HG02970 (cell line): ENCODE measurements at regions not wholly inside any gene's neighbourhood (a gene's known extent, or its start where the extent isn't known, plus 50 kb on each side); places are given as distances from the start of the nearest gene placed in this dataset.
"Not testable (repeated sequence)": the region's sequence is repeated elsewhere in the genome, so short reads cannot be mapped to it uniquely, and the experiment has no call there.

ENCODE experiments used
- ATAC-seq: cut with Tn5 transposase; IDR thresholded peaks from one replicate; pipeline ENCODE4 v1.9.1; 2021; ENCODE audit warnings: mild to moderate bottlenecking, moderate library complexity, moderate number of reproducible peaks; ENCODE audit not compliant: unreplicated experiment, low FRiP score

GRCh38 chr9:82115331-82115730, 126.8 kb downstream of the SPATA31D1 start:
- ATAC-seq, result no peak

GRCh38 chr9:82115900-82116299, 127.3 kb downstream of the SPATA31D1 start:
- no peak for ATAC-seq

GRCh38 chr9:82116556-82116955, 128.0 kb downstream of the SPATA31D1 start:
- ATAC-seq, result no peak

GRCh38 chr9:82117026-82117811, 128.6 kb downstream of the SPATA31D1 start:
- ATAC-seq, result no peak

- no peak for ATAC-seq
Observed at GRCh38 chr9:82122731-82123130, 134.2 kb downstream of the SPATA31D1 start.

- no peak for ATAC-seq
Observed at GRCh38 chr9:82124090-82124489, 135.5 kb downstream of the SPATA31D1 start.

- ATAC-seq, result no peak
Observed at GRCh38 chr9:82126256-82126655, 137.7 kb downstream of the SPATA31D1 start.

GRCh38 chr9:82127465-82127864, 138.9 kb downstream of the SPATA31D1 start:
- no peak for ATAC-seq

GRCh38 chr9:82128011-82128696, 139.6 kb downstream of the SPATA31D1 start:
- peak; percentile 49 for ATAC-seq

GRCh38 chr9:82129708-82130107, 141.1 kb downstream of the SPATA31D1 start:
- ATAC-seq, result no peak

GRCh38 chr9:82130331-82131042, 141.9 kb downstream of the SPATA31D1 start:
- no peak for ATAC-seq

- ATAC-seq, result no peak
Observed at GRCh38 chr9:82131072-82131471, 142.5 kb downstream of the SPATA31D1 start.

- ATAC-seq, result no peak
Observed at GRCh38 chr9:82132024-82132423, 143.5 kb downstream of the SPATA31D1 start.

- ATAC-seq, result no peak
Observed at GRCh38 chr9:82134010-82134409, 145.4 kb downstream of the SPATA31D1 start.

GRCh38 chr9:82135106-82135505, 146.5 kb downstream of the SPATA31D1 start:
- no peak for ATAC-seq

GRCh38 chr9:82138081-82138480, 149.5 kb downstream of the SPATA31D1 start:
- not testable (repeated sequence) for ATAC-seq

- ATAC-seq, result no peak
Observed at GRCh38 chr9:82140471-82140870, 151.9 kb downstream of the SPATA31D1 start.

GRCh38 chr9:82144803-82145202, 156.2 kb downstream of the SPATA31D1 start:
- no peak for ATAC-seq

GRCh38 chr9:82146677-82147076, 158.1 kb downstream of the SPATA31D1 start:
- ATAC-seq, result no peak

- ATAC-seq, result no peak
Observed at GRCh38 chr9:82147798-82148425, 159.3 kb downstream of the SPATA31D1 start.

- no peak for ATAC-seq
Observed at GRCh38 chr9:82148426-82148810, 159.8 kb downstream of the SPATA31D1 start.
